ENCODE measurements at regions not wholly inside any gene's neighbourhood (a gene's known extent, or its start where the extent isn't known, plus 50 kb on each side); places are given as distances from the start of the nearest gene placed in this dataset.

- Histone ChIP-seq H3K36me3 (ENCODE audit: control insufficient read depth, insufficient read depth, low read length) (no peaks in the 10 kb centered on the region), H3K27me3 (ENCODE audit: control insufficient read depth, insufficient read depth, low read length) (no peaks in the 10 kb centered on the region), H3K27ac (ENCODE audit: low read length) (no peak overlapping the region), H3K4me1 (ENCODE audit: control insufficient read depth, insufficient read depth, low read length) (no peaks in the 10 kb centered on the region), H3K4me3 (ENCODE audit: low read depth in 2 of 2, low read length in 2 of 2) (no peak overlapping the region), H3K9me3 (ENCODE audit: control insufficient read depth, insufficient read depth, low read depth, low read length) (no peaks in the 10 kb centered on the region)
- ATAC-seq (no peak), DNase-seq (ENCODE audit: low read depth, low spot score) (no peak)
- TF ChIP-seq TCF7L2 (IDR thresholded peaks at IDR 0.05; ENCODE audit: low read depth, low read length): no peak
- TF ChIP-seq CTCF (IDR thresholded peaks at IDR 0.05): no peak
- no peak for TF ChIP-seq POLR2AphosphoS5 (IDR thresholded peaks at IDR 0.05; ENCODE audit: low read depth, low read length)
- POLR2A ChIA-PET: no interaction called here
- BruUV-seq (replicated peaks): no TSS peak
- in situ Hi-C loops (cut with HindIII; ENCODE audit: low pct_unique_long_range_greater_than_20kb, low sequenced_read_pairs): no loop called here
- CTCF ChIA-PET: no interaction called here
- intact Hi-C loops (cut with micrococcal nuclease; ENCODE audit: unreplicated experiment): no loop called here
Measured at GRCh38 chr13:102960959-102961358, 105.3 kb downstream of the SLC10A2 start.

DNA sequence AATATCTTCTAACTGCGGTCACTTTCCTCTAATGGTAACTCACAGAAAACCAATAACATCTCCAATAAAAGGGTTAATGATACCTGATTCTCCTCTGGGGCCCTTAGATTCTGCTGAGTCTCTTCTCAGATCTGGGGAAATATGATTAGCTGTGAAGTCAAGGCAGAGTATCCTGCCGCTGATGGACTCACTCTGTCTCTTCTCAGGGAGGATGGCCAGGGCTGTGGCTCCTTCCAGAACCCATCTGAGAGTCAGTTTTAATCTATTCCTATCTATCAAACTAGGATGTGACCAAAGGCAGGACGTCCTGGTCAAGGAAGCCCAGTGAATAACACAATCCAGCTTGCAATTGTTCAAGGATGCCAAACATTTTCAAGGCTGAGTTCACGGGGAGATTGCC, 109.8 kb downstream of the SLC10A2 start:
- Histone ChIP-seq H3K4me3 (ENCODE audit: low read depth in 2 of 2, low read length in 2 of 2) (no peak overlapping the region), H3K36me3 (ENCODE audit: control insufficient read depth, insufficient read depth, low read length) (no peaks in the 10 kb centered on the region), H3K27ac (ENCODE audit: low read length) (no peak overlapping the region), H3K4me1 (ENCODE audit: control insufficient read depth, insufficient read depth, low read length) (no peaks in the 10 kb centered on the region), H3K27me3 (ENCODE audit: control insufficient read depth, insufficient read depth, low read length) (no peaks in the 10 kb centered on the region), H3K9me3 (ENCODE audit: control insufficient read depth, insufficient read depth, low read depth, low read length) (no peaks in the 10 kb centered on the region)
- no peak for TF ChIP-seq POLR2AphosphoS5 (IDR thresholded peaks at IDR 0.05; ENCODE audit: low read depth, low read length)
- intact Hi-C loops (cut with micrococcal nuclease; ENCODE audit: unreplicated experiment): no loop called here
- no TSS peak for BruUV-seq (replicated peaks)
- in situ Hi-C loops (cut with HindIII; ENCODE audit: low pct_unique_long_range_greater_than_20kb, low sequenced_read_pairs): no loop called here
- DNase-seq (ENCODE audit: low read depth, low spot score) (no peak), ATAC-seq (no peak)
- POLR2A ChIA-PET: no interaction called here
- CTCF ChIA-PET: no interaction called here

- no peaks in the 10 kb centered on the region for H3K9me3 ChIP-seq (ENCODE audit: control insufficient read depth, insufficient read depth, low read depth, low read length)
- ChIA-PET CTCF (no interaction called here), POLR2A (no interaction called here)
- H3K4me3 ChIP-seq (ENCODE audit: low read depth in 2 of 2, low read length in 2 of 2): no peak overlapping the region
- H3K4me1 ChIP-seq (ENCODE audit: control insufficient read depth, insufficient read depth, low read length): no peaks in the 10 kb centered on the region
- no peak for DNase-seq (ENCODE audit: low read depth, low spot score)
- H3K36me3 ChIP-seq (ENCODE audit: control insufficient read depth, insufficient read depth, low read length): no peaks in the 10 kb centered on the region
- BruUV-seq (replicated peaks): no TSS peak
- H3K27me3 ChIP-seq (ENCODE audit: control insufficient read depth, insufficient read depth, low read length): no peaks in the 10 kb centered on the region
- no peak overlapping the region for H3K27ac ChIP-seq (ENCODE audit: low read length)
- TF ChIP-seq TCF7L2 (IDR thresholded peaks at IDR 0.05; ENCODE audit: low read depth, low read length): no peak
- TF ChIP-seq POLR2AphosphoS5 (IDR thresholded peaks at IDR 0.05; ENCODE audit: low read depth, low read length): no peak
- no peak for TF ChIP-seq CTCF (IDR thresholded peaks at IDR 0.05)
- no peak for TF ChIP-seq REST (IDR thresholded peaks at IDR 0.05; ENCODE audit: insufficient read depth in 1 of 2, low read depth in 2 of 2, low read length in 1 of 2)
- no peak for TF ChIP-seq SIN3A (IDR thresholded peaks at IDR 0.05; ENCODE audit: borderline replicate concordance, insufficient read depth, low read depth, low read length)
- no peak for ATAC-seq
- in situ Hi-C loops (cut with HindIII; ENCODE audit: low pct_unique_long_range_greater_than_20kb, low sequenced_read_pairs) (no loop called here), intact Hi-C loops (cut with micrococcal nuclease; ENCODE audit: unreplicated experiment) (no loop called here)
Measured at GRCh38 chr13:102954350-102954749, 108.5 kb downstream of the ERCC5 start.

Measured in Panc1 (cell line).